Fibroblast of pulmonary artery (primary cell): ENCODE measurements at regions not wholly inside any gene's neighbourhood (a gene's known extent, or its start where the extent isn't known, plus 50 kb on each side); places are given as distances from the start of the nearest gene placed in this dataset.

Experiments used
- DNase-seq: peaks from one replicate; pipeline ENCODE4 v3.0.0-alpha.2; 2010; ENCODE audit warnings: low read depth
- H3K4me3 ChIP-seq: replicated peaks from 2 replicates; pipeline ENCODE4 v1.5.1; 2011; ENCODE audit warnings: low read depth, mild to moderate bottlenecking, control low read depth, low read length, moderate library complexity
- TF ChIP-seq, protein P1 (sequence below): IDR thresholded peaks from 2 replicates; pipeline ENCODE4 v1.5.1; 2011; ENCODE audit warnings: mild to moderate bottlenecking, control low read depth, low read length, inconsistent platforms; ENCODE audit errors: missing control alignments

DNA sequence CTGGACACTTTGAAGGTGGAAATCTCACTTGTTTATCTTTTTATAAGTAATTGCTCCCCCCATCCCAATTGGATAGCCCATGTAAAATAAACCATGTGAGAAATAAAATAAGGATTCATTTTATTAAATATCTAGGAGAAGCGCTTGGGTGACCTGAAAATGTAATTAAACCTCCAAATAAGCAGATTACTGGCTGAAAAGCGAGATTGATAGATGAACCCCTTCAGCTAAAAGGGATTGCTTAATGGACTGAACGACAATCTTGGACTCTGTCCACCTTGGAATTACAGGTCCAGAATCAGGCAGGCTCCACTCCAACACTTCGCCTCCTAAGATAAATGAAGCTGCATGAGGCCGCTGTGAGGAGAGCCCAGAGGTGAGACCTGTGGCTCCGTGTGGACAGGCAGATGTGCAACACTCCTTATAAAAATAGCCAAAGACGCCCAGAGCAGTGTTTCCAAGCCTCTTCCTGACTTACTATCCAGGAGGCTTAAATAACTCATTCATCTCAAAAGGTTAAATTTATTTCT, 441.5 kb downstream of the MTX2 start:
- TF ChIP-seq, protein P1, sequence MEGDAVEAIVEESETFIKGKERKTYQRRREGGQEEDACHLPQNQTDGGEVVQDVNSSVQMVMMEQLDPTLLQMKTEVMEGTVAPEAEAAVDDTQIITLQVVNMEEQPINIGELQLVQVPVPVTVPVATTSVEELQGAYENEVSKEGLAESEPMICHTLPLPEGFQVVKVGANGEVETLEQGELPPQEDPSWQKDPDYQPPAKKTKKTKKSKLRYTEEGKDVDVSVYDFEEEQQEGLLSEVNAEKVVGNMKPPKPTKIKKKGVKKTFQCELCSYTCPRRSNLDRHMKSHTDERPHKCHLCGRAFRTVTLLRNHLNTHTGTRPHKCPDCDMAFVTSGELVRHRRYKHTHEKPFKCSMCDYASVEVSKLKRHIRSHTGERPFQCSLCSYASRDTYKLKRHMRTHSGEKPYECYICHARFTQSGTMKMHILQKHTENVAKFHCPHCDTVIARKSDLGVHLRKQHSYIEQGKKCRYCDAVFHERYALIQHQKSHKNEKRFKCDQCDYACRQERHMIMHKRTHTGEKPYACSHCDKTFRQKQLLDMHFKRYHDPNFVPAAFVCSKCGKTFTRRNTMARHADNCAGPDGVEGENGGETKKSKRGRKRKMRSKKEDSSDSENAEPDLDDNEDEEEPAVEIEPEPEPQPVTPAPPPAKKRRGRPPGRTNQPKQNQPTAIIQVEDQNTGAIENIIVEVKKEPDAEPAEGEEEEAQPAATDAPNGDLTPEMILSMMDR = no peak
- no peak for DNase-seq
- no peak overlapping the region for H3K4me3 ChIP-seq

DNA sequence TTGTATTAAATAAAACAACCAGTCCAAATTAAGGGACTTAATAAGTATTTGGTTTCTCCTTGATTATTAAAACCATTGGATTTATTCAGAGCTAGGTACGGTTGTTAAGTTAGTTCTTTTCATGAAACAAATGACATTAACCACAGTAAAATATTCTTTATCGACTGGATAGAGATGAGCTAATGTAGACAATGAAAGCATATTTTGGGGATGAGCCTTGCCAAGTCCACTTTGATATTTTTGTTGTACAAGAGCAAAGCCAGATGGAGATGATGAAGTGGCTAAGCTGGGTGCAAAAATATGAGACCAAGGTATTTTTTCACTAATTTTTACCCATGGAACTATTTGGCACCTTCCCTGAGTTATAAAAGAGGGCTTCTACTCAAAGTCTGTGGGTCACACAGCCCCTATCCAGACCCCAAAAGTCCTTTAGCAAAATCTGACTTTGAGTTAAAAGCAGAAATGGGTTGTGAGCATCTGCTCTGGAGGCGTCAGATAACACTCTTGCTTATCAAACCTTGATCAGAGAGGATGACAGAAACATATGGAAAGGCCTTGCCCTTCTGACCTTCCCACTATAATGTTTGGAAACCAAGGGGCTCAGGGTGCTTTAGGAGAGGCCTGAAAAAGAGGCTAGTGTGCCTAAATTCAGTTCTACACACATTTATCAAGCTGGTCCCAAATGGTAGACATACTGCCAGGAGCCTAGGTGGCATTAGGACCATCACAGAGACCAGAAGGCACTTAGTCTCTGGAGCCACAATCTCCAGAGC, 456.8 kb downstream of the MTX2 start:
- DNase-seq = no peak
- TF ChIP-seq, protein P1 = no peak
- no peak overlapping the region for H3K4me3 ChIP-seq

DNA sequence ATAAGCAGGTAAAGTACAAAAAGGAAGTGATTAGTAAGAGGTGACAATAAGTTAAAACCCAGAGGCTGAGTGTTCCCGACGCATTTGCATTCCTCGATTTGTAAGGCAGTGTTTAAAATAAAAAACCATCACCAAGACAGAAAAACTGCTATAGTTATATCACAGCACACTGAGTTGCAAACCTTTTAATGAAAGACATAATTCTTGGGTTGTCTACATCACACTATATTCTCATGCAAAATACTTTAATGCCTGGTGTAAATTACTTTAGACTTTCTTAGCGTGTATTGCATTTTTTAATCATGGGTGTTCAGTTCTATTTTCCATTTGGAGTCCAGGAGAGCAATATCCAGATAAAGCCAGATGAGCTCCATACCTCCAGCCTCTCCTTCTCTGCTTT, 458.5 kb downstream of the MTX2 start:
- no peak overlapping the region for H3K4me3 ChIP-seq
- TF ChIP-seq, protein P1 = no peak
- no peak for DNase-seq

DNA sequence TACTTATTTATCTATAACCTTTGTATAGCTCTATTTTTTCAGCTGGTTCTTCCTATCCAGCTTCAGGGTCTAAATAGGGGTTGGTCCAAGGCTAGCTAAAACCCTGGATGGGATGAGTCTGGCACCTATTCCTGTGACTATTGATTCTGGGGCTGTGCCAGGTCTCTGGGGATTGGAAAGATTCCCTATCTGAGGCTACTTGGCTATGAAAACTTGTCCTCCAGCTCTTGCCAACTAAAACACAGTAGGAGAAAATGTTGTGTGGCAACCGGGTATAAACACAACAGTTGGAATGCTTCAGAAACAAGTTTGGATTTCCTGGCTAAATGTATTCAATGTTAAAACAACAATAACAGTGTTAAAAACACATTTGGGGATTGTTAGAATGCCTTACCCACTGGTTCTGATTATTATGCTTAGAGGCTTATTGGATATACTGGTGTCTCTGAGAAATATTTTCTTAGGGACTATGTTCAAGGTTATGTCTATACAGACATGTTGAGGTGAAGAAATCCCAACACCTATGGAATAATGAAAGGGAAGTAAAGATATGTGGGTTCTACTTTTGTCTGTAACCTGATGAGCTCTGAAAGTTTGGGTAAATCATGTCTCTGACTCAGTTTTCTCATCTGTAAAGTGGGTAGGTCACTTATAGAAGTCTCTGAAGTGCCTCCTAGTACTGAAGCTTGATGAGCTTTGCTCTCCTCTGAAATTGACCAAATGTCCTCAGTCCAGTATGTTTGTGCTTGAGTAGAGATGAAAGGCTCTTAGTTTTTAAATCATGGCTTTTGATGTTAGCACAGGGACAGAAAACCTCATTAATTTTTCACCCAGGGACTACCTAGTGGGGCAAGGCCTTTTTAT, 460.7 kb downstream of the MTX2 start:
- TF ChIP-seq, protein P1 = no peak
- no peak overlapping the region for H3K4me3 ChIP-seq
- DNase-seq = peak; percentile 65

DNA sequence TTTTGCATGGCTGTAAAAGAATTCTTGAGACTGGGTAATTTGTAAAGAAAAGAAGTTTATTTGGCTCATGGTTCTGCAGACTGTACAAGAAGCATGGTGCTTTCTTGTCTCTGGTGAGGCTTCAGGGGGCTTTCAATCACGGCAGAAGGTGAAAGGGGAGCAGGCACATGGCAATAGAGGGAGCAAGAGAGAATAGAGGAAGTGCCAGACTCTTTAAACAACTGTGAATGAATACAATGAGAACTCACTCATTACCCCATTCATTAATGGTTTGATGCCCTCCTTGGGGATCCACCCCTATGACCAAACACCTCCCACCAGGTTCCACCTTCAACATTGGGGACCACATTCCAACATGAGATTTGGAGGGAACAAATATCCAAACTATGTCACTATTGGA, 463.5 kb downstream of the MTX2 start:
- TF ChIP-seq, protein P1 = no peak
- H3K4me3 ChIP-seq = no peak overlapping the region
- DNase-seq = no peak

DNA sequence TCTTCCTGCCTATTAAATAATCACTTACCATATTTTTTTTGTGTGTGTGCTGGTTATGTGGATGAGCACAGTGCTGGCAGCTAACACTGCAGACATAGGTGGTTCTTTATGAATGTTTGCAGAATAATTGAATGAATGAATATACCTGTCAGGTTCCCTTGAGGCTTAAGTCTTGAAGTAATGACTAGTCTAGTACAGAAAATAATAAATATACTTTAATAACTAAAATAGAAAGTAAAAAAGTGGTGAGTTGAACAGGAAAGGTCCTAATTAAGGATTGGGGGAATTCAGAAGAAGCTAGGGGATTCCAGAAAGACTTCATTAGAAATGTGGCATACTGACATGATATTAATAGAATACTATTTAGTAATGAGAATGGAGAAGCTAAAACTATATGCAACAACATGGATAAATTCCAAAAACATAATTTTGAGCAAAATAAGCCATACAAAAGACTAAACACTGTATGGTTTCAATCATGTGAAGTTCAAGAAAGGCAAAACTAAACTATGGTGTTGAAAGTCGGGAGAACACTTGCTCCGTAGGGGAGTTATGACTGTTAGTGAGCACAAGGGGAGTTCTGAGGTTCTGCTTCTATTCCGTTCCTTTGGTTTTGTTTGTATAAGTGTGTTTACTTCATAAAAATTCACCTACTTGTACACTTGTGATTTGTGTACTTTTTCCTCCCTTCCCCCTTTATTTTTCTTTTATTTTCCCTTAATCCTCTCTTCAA, 464.6 kb downstream of the MTX2 start:
- TF ChIP-seq, protein P1 = no peak
- no peak for DNase-seq
- H3K4me3 ChIP-seq = no peak overlapping the region
